ENCODE measurements at regions not wholly inside any gene's neighbourhood (a gene's known extent, or its start where the extent isn't known, plus 50 kb on each side); places are given as distances from the start of the nearest gene placed in this dataset.

DNA sequence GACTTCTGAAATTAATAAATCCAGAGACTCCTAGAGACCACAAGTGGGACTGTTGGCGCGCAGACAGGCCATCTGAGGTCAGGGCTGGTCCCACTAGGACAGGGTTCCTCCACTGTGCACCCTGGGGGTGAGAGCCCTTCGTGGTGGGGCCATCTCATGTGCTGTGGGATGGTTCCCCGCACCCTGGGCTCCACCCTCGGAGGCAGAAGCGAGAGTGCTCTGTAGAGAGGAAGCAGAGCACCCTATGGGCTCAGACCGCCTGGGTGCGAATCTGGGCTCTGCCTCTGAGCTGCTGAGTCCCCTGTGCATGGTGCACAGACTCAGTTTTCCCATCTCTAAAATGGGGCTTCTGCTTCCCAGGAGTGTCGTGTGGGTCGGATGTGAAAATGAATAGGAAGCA, 227.3 kb downstream of the NPHP4 start:
- H3K4me3 Mint-ChIP-seq = no peak overlapping the region
- H3K27me3 Mint-ChIP-seq = peaks cover 37% of the 10 kb centered on the region
- peaks cover 2% of the 10 kb centered on the region for H3K36me3 Mint-ChIP-seq
- CTCF ChIA-PET = no interaction called here
- POLR2A ChIA-PET = no interaction called here
- no peak for DNase-seq
- H3K4me1 Mint-ChIP-seq (ENCODE audit: low read depth) = no peaks in the 10 kb centered on the region
- peaks cover 19% of the 10 kb centered on the region for H3K9me3 Mint-ChIP-seq
- H3K27ac Mint-ChIP-seq = no peak overlapping the region
- intact Hi-C loops (cut with micrococcal nuclease) = no loop called here

DNA sequence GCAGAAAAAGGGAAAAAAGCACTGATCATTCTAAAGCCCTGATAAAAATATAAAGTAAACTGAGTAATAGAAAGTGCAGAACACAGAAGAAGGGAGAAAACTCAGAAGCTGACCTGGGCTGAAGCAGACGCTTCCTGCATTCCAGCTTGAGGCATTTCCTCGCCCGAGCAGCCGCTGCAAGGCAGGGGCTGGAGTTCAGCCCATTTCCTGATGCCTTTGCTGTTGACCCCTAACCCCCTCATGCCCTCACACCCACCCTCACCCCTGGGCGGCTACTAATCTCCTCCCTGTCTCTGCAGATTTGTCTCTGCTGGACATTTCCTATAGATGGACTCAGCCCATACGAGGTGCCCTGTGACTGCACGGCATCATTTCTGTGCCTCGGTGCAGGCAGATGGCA, 227.8 kb downstream of the NPHP4 start:
- CTCF ChIA-PET = no interaction called here
- intact Hi-C loops (cut with micrococcal nuclease) = no loop called here
- H3K4me1 Mint-ChIP-seq (ENCODE audit: low read depth) = no peaks in the 10 kb centered on the region
- peaks cover 2% of the 10 kb centered on the region for H3K36me3 Mint-ChIP-seq
- DNase-seq = no peak
- no peak overlapping the region for H3K4me3 Mint-ChIP-seq
- H3K27me3 Mint-ChIP-seq = peaks cover 37% of the 10 kb centered on the region
- H3K9me3 Mint-ChIP-seq = peaks cover 19% of the 10 kb centered on the region
- POLR2A ChIA-PET = no interaction called here
- H3K27ac Mint-ChIP-seq = no peak overlapping the region

DNA sequence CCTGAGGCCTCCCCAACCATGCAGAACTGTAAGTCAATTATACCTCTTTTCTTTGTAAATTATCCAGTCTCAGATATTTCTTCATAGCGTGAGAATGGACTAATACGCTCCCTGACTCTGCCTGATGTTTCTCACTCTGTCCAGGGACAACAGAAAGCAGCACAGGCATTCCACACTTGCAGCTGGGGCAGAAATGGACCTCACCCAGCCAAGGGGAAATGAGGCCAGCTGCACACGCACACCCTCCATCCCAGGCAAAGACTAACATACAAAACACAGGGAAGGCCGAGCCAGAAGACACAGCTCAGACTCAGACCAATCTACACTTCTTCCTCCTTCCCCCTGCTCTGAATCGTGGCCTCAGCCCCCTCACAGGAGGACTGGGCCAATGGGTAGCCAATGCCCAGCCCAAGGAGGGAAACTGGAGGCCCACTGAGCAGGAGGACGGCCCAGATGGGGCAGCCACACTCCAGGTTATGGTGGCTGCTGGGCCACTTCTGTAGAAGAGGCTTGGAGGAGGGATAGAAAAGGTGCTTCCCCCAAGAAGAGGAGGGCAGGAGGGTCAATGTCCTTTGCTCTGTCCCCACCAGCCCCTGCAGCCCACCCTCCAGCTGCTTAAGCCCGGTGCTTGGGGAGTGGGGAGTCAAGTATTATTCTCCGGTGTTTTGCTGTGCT, 228.4 kb downstream of the NPHP4 start:
- no peaks in the 10 kb centered on the region for H3K4me1 Mint-ChIP-seq (ENCODE audit: low read depth)
- ChIA-PET POLR2A (no interaction called here), CTCF (no interaction called here)
- peaks cover 2% of the 10 kb centered on the region for H3K36me3 Mint-ChIP-seq
- H3K27me3 Mint-ChIP-seq = peaks cover 37% of the 10 kb centered on the region
- DNase-seq = no peak
- H3K27ac Mint-ChIP-seq = no peak overlapping the region
- intact Hi-C loops (cut with micrococcal nuclease) = no loop called here
- H3K4me3 Mint-ChIP-seq = no peak overlapping the region
- H3K9me3 Mint-ChIP-seq = peaks cover 19% of the 10 kb centered on the region

DNA sequence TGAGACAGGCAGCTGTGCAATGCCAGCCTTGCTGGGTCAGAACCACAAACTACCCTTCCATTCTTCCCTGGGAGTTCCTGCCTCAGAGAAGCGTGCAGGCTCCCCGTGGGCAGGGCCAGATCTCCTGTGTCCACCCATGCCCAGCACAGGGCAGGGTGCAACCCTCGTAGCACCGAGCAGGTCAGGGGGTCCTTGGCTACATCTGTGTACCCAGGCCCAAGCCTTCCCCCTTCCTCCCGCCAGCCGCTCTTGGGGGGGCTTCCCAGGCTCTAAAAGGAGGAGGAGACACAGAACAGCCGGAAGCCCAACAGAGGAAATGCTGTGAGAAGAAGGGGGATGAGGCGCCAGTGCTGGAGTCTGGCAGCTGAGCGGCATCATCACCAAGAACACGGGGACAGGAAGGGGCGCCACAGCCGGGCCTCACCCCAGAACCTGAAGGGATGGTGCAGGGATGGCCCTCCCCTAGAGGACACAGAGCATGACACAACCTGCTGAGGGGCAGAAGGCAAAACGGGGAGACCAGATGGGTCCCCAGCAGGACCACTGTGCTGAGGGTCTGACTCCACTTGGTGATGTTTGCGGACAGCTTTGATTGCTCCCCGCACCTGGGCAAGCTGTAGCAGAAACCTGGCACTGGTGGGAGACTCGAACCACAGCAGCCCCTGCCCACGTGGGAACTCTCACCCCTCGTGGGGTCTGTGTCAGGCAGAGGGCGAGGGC, 233.2 kb downstream of the NPHP4 start:
- no peak for DNase-seq
- POLR2A ChIA-PET = interaction anchor here (0.6 kb wide), 1 partner anchor 1081 kb away, joined by 3 read pairs; no protein-coding TSS in a partner anchor
- CTCF ChIA-PET = no interaction called here

DNA sequence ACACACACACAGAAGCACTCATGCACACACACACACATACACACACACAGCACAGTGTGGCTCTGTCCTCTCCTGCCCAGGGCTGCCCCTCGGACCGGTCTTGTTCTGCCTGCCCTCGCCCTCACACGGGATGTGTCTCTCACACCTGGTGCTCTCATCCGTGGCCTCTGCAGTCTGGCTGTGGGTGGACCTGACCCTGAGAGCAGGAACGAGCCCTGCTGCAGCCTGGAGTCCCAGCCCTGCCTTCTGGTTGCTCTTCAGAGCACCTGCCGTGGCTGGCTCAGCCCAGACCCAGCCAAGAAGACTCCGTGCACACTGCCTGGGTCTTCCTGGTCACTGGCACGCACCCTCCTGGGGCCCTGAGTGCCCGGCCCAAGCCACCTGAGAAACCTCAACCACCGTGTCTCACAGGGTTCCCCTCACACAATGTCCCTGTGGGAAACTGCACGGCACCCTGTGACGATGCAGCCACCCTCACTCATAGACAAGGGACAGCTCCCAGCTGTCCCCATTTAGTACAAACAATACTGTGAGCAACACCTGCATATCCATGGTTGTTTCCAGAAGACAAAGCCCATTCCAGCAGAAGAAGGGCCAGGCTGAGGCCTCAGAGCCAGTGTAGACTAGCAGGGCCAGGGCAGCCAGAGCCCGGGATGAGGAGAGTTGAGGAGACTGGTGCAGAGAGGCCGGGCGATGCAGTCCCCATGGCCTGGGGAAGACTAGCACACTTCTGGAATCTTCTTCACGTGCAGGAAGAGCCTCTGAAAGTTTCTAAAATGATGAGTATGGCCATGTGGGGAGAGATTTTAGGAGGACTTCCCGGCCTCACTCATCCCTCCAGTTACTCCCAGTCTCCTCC, 234.0 kb downstream of the NPHP4 start:
- Mint-ChIP-seq H3K36me3 (no peaks in the 10 kb centered on the region), H3K27ac (no peak overlapping the region), H3K9me3 (peaks cover 12% of the 10 kb centered on the region), H3K27me3 (peaks cover 8% of the 10 kb centered on the region), H3K4me1 (ENCODE audit: low read depth) (no peaks in the 10 kb centered on the region), H3K4me3 (no peak overlapping the region)
- CTCF ChIA-PET = no interaction called here
- DNase-seq = no peak
- intact Hi-C loops (cut with micrococcal nuclease) = no loop called here
- POLR2A ChIA-PET = no interaction called here

More for the DNA sequence above, 233.2 kb downstream of the NPHP4 start:
- H3K27ac Mint-ChIP-seq = no peak overlapping the region
- H3K4me3 Mint-ChIP-seq = no peak overlapping the region
- peaks cover 2% of the 10 kb centered on the region for H3K36me3 Mint-ChIP-seq
- intact Hi-C loops (cut with micrococcal nuclease) = no loop called here
- peaks cover 15% of the 10 kb centered on the region for H3K27me3 Mint-ChIP-seq
- no peaks in the 10 kb centered on the region for H3K4me1 Mint-ChIP-seq (ENCODE audit: low read depth)
- H3K9me3 Mint-ChIP-seq = peaks cover 19% of the 10 kb centered on the region

DNA sequence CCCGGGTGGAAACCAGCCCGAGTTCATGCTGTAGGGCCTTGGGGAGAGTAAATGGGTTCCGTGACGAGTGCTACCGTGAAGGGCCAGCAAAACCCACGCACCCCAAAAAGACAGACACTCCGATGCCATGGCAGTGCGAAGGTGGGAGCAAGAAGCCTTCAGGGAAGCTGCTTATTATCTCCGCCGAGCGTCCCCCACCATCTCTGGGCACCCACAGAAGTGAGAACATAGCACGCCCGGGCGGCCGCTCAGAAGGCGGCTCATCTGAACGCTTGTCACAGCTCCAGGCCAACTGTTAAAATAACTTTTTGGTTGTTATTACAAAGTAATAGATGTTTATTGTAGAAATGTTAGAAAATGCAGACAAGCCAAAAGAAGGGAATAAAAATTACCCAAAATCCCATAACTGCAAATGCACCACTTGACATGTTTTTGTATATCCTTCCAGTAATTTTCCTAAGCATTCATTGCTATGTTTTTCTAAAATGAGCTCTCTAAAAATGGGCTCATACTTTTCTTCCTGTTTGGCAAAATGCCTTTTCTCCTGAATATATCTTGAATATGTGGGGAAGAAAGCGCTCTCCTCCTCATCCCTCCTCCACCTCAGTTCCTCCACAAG, 234.9 kb downstream of the NPHP4 start:
- H3K36me3 Mint-ChIP-seq = no peaks in the 10 kb centered on the region
- intact Hi-C loops (cut with micrococcal nuclease) = no loop called here
- no peak overlapping the region for H3K4me3 Mint-ChIP-seq
- ChIA-PET POLR2A (no interaction called here), CTCF (no interaction called here)
- peaks cover 10% of the 10 kb centered on the region for H3K9me3 Mint-ChIP-seq
- H3K4me1 Mint-ChIP-seq (ENCODE audit: low read depth) = no peaks in the 10 kb centered on the region
- H3K27ac Mint-ChIP-seq = no peak overlapping the region
- no peak for DNase-seq
- H3K27me3 Mint-ChIP-seq = peaks cover 7% of the 10 kb centered on the region

DNA sequence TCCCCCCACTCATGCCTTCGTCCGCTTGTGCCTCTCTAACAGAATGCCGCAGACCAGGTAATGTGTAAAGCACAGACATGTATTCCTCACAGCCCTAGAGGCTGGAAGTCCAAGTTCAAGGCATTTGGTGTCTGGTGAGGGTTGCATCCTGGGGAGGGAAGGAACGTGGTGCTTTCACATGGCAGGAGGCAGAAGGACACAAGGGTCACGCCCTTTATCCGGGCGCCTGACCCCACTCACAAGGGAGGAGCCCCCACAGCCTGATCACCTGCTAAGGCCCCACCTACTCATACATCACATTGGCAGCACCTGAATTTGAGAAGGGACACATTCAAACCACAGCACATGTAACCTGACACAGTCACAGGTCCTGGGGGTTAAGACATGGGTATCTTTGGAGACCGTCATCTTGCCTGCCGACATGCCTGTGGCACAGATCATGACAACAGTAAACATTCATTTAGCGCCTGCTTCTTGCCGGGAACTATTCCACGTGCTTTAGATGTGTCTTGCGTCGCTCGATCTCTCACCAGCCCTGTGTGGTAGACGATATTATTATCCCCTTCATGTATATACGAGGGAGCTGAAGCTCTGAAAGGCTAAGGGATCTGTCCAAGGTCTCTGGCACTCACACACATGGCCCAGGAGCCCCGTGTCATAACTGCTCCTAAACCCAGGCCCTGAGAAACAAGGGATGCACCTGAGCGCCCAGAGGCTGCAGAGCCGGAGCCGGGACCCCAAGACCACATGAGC, 235.6 kb downstream of the NPHP4 start:
- H3K4me3 Mint-ChIP-seq = no peak overlapping the region
- peaks cover 4% of the 10 kb centered on the region for H3K27me3 Mint-ChIP-seq
- intact Hi-C loops (cut with micrococcal nuclease) = no loop called here
- no peak overlapping the region for H3K27ac Mint-ChIP-seq
- ChIA-PET POLR2A (no interaction called here), CTCF (no interaction called here)
- no peaks in the 10 kb centered on the region for H3K4me1 Mint-ChIP-seq (ENCODE audit: low read depth)
- H3K9me3 Mint-ChIP-seq = peaks cover 10% of the 10 kb centered on the region
- no peaks in the 10 kb centered on the region for H3K36me3 Mint-ChIP-seq
- no peak for DNase-seq

DNA sequence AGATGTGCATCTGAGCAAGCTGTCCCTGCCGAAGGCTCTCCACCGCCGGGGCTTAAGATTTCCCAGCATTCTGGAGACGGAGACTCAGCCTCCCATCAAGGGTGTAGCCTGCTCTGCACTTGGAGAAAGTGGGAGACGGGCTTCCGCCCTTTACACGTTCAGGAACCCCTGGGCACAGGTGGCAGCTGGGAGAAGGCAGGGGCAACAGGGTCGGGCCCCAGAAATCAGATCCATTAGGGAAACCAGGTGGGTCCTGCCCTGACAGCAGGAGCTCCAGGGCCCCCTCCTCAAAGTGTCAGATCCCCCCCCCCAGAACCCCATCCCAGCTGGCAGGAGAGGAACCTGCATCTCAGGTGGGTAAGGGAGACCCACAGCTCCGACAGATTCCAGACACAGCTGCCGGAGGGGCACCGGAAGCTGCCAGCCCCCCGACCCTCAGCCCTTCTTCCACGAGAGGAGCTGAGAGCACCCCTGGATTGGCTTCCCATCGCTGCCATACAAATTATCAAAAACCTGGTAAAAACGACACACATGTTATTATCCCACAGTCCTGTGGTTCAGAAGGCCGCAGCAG, 236.6 kb downstream of the NPHP4 start:
- no peak for DNase-seq
- POLR2A ChIA-PET = no interaction called here
- Mint-ChIP-seq H3K9me3 (peaks cover 6% of the 10 kb centered on the region), H3K4me3 (no peak overlapping the region), H3K4me1 (ENCODE audit: low read depth) (no peaks in the 10 kb centered on the region), H3K36me3 (no peaks in the 10 kb centered on the region), H3K27ac (no peak overlapping the region), H3K27me3 (peaks cover 3% of the 10 kb centered on the region)
- intact Hi-C loops (cut with micrococcal nuclease) = no loop called here
- CTCF ChIA-PET = no interaction called here

DNA sequence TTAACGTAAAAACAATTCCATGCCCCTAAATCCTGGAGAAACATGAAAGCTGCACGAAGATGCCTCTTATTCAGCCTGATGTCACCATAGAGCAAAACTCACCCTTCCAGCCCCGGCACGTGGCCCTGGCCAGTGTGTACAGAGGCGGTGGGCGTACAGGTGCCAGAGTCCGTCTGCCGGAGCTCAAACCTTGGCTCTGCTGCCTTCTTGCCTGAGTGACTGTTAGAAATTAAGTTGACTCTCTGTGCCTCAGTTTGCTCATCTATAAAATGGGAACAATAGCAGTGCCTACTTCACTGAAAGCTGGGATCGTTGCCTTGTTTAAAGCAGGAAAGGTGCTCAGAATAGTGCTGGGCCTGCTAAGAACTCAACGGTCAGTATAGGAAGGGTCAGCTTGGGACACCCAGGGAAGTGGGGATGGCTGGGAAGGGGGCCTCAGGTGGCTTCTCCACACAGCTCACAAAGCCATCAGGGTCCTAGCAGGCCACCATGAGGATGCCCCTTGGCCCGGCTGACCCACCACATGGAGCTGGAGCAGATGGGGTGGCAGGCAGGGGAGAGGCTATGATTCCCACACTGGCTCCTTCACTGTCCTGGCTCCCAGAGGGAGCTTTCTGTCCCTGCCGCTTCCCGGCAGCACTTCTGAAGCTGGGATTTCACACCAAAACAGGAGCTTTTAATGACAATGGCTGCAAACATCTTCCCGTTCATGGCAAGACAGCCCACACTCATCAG, 237.2 kb downstream of the NPHP4 start:
- Mint-ChIP-seq H3K27ac (no peak overlapping the region), H3K27me3 (peaks cover 3% of the 10 kb centered on the region), H3K9me3 (no peaks in the 10 kb centered on the region), H3K4me1 (ENCODE audit: low read depth) (no peaks in the 10 kb centered on the region), H3K36me3 (no peaks in the 10 kb centered on the region), H3K4me3 (no peak overlapping the region)
- intact Hi-C loops (cut with micrococcal nuclease) = no loop called here
- ChIA-PET POLR2A (no interaction called here), CTCF (interaction anchor here (1.1 to 1.2 kb wide), 2 partner anchors 9 to 245 kb away, joined by 3 to 4 read pairs; no protein-coding TSS in a partner anchor)
- DNase-seq = no peak

DNA sequence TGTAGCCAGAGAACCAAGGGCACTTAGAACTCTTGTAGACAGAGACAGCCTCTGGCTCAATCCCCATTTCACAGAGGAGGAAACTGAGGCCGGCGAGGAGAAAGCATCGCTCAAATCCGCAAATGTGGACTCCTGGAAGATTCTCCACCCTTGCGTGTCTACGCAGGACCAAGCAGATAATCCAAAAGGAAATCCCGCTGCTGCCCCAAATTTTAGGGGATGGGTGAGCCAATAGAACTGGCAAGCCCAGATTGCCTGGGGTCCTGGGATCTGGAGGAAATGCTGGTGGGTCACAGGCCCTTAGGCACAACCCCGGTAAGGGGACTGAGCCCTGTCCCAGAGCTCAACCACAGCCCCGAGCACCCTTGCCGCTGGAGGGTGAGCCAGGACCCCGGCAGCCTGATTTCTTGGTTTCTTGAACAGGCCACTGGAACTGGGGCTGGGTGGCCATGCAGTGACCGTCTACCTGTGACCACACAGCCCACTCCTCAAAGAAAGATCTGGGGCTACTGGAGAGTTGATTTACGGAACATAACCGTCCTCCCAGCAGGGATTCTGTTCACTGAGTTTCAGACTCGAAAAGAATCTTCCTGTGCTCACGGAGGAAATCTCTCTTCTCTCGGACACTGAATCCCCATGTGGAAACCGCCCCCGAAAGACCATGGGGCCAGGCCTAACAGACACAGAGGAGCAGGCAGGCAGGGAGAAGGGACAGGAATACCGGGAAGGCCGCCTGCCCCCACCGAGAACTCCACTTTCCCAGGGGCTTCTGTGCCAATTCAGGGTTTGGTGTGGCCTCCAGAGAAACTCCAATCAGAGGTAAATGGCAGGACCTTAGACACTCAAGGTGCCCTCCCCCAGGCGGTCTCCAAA, 238.4 kb downstream of the NPHP4 start:
- Mint-ChIP-seq H3K27ac (no peak overlapping the region), H3K36me3 (no peaks in the 10 kb centered on the region), H3K27me3 (peaks cover 3% of the 10 kb centered on the region), H3K4me1 (ENCODE audit: low read depth) (no peaks in the 10 kb centered on the region), H3K4me3 (no peak overlapping the region), H3K9me3 (no peaks in the 10 kb centered on the region)
- DNase-seq = no peak
- intact Hi-C loops (cut with micrococcal nuclease) = no loop called here
- ChIA-PET POLR2A (no interaction called here), CTCF (interaction anchor here (1.1 to 1.2 kb wide), 2 partner anchors 8 to 243 kb away, joined by 3 to 4 read pairs; no protein-coding TSS in a partner anchor)
